HG02852 (cell line): ENCODE measurements at regions not wholly inside any gene's neighbourhood (a gene's known extent, or its start where the extent isn't known, plus 50 kb on each side); places are given as distances from the start of the nearest gene placed in this dataset.
"Not testable (repeated sequence)": the region's sequence is repeated elsewhere in the genome, so short reads cannot be mapped to it uniquely, and the experiment has no call there.

Experiments
- ATAC-seq: cut with Tn5 transposase; IDR thresholded peaks from one replicate; pipeline ENCODE4 v1.9.1; 2021; ENCODE audit warnings: mild to moderate bottlenecking, moderate library complexity; ENCODE audit not compliant: unreplicated experiment

DNA sequence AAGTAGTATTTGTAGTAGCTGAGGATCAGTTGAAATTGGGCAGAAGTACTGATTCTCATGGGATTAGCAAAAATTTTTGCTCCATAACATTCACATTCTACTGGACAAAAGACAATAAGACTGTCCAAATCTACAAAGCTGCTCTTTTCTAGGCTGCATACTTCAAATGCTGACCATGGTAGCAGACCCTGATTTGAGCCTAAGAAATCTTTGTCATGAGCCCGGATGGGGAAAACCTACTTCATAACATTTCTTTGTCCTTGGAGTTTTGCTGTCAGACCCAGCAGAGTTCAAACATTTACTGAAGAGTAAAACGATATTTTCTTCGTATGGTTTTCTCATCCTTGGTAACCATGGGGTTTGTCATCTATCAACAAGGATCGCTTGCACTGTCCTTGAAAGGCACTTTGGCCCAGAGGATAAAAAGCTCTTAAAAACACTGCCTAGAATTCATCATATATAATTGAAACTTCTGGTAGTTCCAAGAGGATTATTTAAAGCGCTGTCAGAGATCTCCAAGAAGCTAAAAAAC, 216.9 kb downstream of the CAVIN4 start:
- ATAC-seq, result no peak

GRCh38 chr9:100803956-100804355, 224.6 kb upstream of the PLPPR1 start:
- no peak for ATAC-seq

DNA sequence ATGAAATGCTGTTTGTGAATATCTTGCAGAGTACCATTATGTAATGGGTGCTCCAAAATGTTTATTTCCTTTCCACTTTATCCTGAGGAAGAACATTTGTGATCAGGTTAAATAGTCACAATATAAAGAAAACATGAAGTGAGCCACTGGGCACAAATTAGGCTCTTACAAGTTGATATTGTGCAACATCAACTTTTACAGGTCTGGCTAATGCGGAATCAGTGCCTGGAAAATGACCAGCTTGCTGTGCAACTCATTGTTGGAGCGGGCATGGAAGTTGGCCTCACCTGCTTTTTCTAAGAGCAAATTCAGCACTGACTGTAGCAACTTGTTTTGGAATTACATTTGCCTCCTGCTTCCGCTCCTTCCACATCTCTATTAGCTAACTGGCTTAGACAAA, 216.9 kb upstream of the PLPPR1 start:
- ATAC-seq, result no peak

GRCh38 chr9:100813871-100814270, 214.7 kb upstream of the PLPPR1 start:
- ATAC-seq, result no peak

GRCh38 chr9:100819980-100820379, 208.5 kb upstream of the PLPPR1 start:
- ATAC-seq, result no peak

- not testable (repeated sequence) for ATAC-seq
Measured at GRCh38 chr9:100833035-100833434, 195.5 kb upstream of the PLPPR1 start.

DNA sequence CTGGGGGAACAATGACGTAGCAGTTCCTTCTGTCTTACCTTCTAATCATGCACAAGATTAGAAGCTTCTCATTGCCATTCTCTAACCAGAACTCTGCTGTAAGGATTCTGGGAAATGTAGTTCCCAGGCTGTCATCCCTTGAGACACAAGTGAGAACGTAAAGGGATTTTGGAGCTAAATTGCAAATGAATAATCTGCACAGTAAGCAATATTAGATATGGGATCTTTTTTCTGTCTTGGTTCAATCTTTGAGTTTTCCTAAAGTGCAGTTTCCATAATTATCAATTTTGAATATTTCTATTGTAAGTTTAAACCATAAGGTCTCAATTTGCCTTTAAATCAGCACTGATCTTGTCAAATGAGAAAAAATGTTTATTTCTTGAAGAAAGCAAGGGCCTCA, 189.7 kb upstream of the PLPPR1 start:
- no peak for ATAC-seq

GRCh38 chr9:100848726-100849125, 179.8 kb upstream of the PLPPR1 start:
- ATAC-seq, result no peak

DNA sequence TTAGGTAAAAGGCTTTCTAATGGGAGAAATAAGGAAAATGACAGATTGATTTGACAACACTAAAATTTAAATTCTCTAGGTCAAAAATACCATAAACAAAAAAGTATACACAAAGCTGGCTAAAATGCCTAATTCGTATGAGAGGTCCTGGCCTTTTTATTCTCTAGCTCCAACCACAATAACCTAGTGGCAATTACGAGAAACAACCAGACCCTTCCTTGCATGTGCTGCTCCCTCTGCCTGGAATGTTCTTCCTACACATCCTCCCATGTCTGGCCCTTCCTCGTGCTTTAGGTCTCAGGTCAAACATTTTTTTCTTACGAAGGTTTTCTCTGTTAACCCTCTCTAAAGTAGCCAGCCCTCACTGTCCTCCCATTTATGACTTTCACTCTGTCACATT, 176.4 kb upstream of the PLPPR1 start:
- ATAC-seq, result no peak

- ATAC-seq, result no peak
Measured at GRCh38 chr9:100856238-100856637, 172.3 kb upstream of the PLPPR1 start.

DNA sequence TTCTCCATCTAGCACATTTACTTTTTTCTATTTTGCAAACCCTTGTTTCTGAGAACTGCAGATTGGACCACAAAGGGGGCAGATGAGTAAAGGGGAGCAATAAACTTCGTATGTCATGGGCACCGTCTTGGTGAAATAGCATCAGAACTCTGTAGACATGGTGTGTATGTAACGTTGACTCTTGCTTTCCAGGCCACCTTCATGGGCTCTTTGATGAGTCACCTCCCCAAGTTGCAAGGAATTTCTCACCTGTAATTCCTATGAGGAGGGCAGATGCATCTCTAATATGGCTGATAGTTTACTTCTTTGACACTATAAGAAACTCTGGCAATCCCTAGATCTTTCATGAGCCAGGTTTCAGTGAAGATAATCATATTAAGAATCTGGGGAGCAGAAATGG, 163.4 kb upstream of the PLPPR1 start:
- ATAC-seq, result no peak

DNA sequence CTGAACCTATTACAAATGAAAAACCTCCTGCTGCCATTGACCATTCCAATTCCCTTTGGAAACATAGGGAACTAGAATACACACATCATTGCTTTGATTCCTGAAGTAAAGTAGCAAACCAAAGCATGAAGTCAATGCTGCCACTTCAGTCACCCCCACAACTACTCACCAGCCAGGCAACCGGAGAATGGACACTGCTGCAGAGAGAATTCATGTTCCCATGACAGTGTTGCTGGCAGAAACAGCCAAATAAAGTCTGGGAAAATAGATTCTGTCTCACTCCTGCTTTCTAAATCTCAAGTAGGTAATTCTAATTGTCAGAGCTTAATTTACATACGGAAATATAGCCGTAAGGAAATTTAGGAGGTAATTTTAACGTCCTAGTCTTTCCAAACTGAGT, 162.9 kb upstream of the PLPPR1 start:
- no peak for ATAC-seq

- no peak for ATAC-seq
Measured at GRCh38 chr9:100869326-100869725, 159.2 kb upstream of the PLPPR1 start.

- no peak for ATAC-seq
Measured at GRCh38 chr9:100879884-100880283, 148.6 kb upstream of the PLPPR1 start.

DNA sequence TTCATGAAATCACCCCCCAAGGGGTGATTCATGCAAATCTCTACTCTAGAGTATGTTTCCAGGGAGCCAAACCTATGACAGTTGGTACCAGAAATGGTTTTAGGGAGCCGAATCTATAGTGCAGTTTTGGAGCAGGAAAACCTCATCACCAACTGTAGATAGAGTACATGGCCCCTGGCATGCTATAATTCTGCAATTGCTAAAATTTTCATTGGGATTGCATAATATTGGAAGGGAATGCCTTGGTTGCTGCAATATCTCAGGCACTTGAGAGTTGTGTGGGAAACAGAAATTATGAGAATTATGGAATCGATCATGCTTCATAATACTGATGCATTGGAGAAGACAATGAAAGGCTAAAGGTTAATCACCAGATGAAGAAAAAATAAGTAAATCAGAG, 148.2 kb upstream of the PLPPR1 start:
- ATAC-seq, result no peak

DNA sequence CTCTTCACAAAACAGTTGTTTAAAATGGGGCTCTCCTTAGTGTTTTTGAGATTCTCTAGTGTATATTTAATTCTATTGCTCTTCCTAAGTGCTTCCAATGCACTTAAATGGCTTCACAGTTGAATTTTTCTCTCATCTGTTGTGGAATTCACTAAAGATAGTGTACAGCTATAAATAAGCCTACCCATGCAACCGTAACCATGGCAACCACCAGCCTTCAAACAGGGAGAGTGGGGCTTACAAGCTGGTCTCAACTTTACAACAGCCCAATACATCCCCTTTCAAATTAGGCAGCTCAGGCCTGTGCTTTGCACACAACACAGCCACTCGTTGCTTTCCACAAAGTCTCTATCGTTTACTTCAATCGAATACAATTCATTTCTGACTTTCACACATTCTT, 144.0 kb upstream of the PLPPR1 start:
- no peak for ATAC-seq

GRCh38 chr9:100890321-100890720, 138.2 kb upstream of the PLPPR1 start:
- ATAC-seq, result no peak

- ATAC-seq, result no peak
Measured at GRCh38 chr9:100911273-100911672, 117.3 kb upstream of the PLPPR1 start.

GRCh38 chr9:100913257-100913656, 115.3 kb upstream of the PLPPR1 start:
- ATAC-seq, result no peak

DNA sequence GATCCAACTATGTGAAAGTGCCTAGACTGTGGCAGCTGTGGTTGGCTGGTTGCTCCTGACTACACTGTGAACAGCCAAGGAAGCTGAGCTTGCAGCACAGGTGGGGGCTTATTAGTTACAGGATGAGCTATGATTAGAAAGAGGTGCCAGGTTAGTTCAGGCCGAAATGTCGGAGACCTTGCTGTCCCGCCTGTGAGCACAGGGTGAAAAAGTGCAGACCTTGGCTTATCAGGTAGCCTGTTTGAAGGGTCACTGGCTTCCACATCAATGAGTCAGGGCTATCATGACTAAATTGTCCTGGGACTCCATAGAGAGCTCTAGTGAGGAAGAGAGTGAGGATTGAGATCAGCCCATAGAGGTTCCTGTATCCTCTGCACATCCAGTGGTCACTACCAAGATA, 114.3 kb upstream of the PLPPR1 start:
- ATAC-seq, result no peak

- ATAC-seq, result no peak
Measured at GRCh38 chr9:100919506-100919905, 109.0 kb upstream of the PLPPR1 start.

DNA sequence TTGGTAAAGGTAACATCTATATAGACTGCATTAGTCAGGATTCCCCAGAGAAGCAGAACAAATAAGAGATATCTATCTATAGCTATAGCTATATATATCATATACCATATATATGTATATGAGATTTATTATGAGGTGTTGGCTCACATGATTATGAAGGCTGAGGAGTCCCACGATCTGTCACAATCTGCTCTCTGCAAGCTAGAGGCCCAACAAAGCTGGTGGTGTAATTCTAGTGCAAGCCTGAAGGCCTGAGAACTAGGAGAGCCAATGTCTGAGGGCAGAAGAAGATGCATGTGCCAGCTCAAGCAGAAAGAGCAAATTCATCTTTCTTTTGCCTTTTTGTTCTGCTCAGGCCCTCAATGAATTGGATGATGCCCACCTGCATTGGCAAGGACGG, 102.2 kb upstream of the PLPPR1 start:
- ATAC-seq, result no peak

- ATAC-seq, result no peak
Measured at GRCh38 chr9:100927763-100928162, 100.8 kb upstream of the PLPPR1 start.

DNA sequence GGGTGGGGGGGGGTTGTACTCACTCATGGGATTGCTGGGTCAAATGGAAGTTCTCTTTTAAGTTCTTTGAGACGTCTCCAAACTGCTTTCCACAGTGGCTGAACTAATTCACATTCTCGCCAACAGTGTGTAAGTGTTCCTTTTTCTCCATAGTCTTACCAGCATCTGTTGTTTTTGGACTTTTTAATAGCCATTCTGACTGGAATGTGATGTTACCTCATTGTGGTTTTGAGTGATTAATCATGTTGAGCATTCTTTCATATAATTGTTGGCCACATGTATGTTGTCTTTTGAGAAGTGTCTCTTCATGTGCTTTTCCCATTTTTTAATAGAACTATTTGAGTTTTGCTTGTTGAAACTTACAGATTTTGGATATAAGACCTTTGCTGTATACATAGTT, 94.9 kb upstream of the PLPPR1 start:
- ATAC-seq, result no peak
